Stimulated activated effector memory CD8-positive, alpha-beta T cell treated with anti-CD3 and anti-CD28 coated beads, Interleukin-12 subunit alpha, Interleukin-12 subunit beta, amount 100 ng/mL, for 72 hours (primary cell): ENCODE measurements at regions not wholly inside any gene's neighbourhood (a gene's known extent, or its start where the extent isn't known, plus 50 kb on each side); places are given as distances from the start of the nearest gene placed in this dataset.
"Not testable (repeated sequence)": the region's sequence is repeated elsewhere in the genome, so short reads cannot be mapped to it uniquely, and the experiment has no call there.

Experiments used
- ATAC-seq: fragments of 150-1000 bp; cut with Tn5 transposase; 2 replicates; pipeline ENCODE4 v1.10.0; 2021
- DNase-seq, 2 donors: peaks; one replicate each; pipeline ENCODE4 v3.0.0; 2021 to 2022; ENCODE audit warnings: low spot score in 2 of 2
- H3K27ac Mint-ChIP-seq: one replicate; pipeline ENCODE4 v1.8.0; 2022; ENCODE audit warnings: mild to moderate bottlenecking, mixed read lengths
- H3K36me3 Mint-ChIP-seq: one replicate; pipeline ENCODE4 v1.8.0; 2022; ENCODE audit warnings: mild to moderate bottlenecking, mixed read lengths
- H3K4me1 Mint-ChIP-seq: one replicate; pipeline ENCODE4 v1.8.0; 2022; ENCODE audit warnings: mixed read lengths
- H3K4me3 Mint-ChIP-seq: one replicate; pipeline ENCODE4 v1.8.0; 2022; ENCODE audit warnings: mild to moderate bottlenecking, mixed read lengths
- H3K9me3 Mint-ChIP-seq: one replicate; pipeline ENCODE4 v1.8.0; 2022; ENCODE audit warnings: mixed read lengths

DNA sequence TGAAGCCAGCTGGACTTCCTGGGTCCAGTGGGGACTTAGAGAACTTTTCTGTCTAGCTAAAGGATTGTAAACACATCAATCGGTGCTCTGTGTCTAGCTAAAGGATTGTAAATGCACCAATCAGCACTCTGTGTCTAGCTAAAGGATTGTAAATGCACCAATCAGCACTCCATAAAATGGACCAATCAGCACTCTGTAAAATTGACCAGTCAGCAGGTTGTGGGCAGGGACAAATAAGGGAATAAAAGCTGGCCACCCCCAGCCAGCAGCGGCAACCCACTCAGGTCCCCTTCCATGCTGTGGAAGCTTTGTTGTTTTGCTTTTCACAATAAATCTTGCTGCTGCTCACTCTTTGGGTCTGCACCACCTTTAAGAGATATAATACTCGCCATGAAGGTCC, 622.6 kb downstream of the IPMK start:
- H3K4me1 Mint-ChIP-seq, H3K27ac Mint-ChIP-seq, DNase-seq, ATAC-seq, H3K36me3 Mint-ChIP-seq, H3K4me3 Mint-ChIP-seq: not testable (repeated sequence)
- peaks cover 11% of the 10 kb centered on the region for H3K9me3 Mint-ChIP-seq

DNA sequence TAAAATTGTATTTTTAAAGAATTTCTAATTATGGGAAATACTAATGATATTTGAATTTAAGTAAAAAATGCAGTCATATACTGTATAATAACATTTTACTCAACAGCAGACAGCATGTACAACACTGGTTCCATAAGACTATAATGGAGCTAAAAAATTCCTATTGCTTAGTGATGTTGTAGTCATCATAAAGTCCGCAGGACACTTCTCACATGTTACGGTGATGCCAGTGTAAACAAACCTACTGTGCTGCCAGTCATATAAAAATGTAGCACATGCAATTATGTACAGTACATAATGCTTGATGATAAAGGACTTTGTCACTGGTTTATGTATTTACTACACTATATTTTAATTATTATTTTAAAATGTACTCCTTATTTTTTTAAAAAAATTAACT, 629.3 kb downstream of the IPMK start:
- Mint-ChIP-seq H3K36me3 (no peaks in the 10 kb centered on the region), H3K4me3 (no peak overlapping the region), H3K9me3 (peaks cover 5% of the 10 kb centered on the region), H3K4me1 (no peaks in the 10 kb centered on the region), H3K27ac (no peak overlapping the region)
- DNase-seq, result no peak
- ATAC-seq, result no peak

DNA sequence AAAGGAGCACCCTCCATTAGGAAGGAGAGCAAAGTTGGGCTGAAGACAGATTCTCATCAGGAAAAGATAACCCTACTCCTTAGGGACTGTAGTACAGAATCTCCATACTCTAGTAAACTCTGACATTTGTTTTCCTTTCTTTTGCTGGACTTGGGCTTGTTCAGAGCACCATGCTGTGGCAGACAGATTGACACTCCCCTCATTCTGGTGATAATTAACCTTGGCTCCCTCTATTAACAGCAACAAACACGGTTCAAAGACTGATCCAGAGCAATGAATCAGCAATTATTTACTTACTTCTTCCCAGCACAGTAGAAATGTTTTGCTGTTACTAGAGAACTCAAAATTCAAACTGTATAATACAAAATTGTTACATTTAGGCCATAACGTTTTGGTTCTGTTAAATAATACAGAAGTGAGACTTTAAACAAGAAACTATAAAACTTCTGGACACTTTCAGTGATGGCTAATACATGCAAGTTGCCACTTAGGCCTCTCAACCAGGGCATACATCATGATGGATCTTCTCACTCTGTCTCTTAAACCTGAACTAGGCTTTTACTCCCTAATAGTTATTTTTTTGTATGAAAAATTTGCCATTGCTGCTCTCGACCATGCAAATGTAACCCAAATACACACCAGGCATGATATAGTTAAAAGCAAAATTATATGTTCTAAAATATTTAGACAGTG, 639.0 kb downstream of the IPMK start:
- DNase-seq (no peak), ATAC-seq (no peak)
- Mint-ChIP-seq H3K4me3 (no peak overlapping the region), H3K36me3 (no peaks in the 10 kb centered on the region), H3K9me3 (peaks cover 5% of the 10 kb centered on the region), H3K27ac (no peak overlapping the region), H3K4me1 (no peaks in the 10 kb centered on the region)

- no peaks in the 10 kb centered on the region for H3K36me3 Mint-ChIP-seq
- peaks cover 3% of the 10 kb centered on the region for H3K9me3 Mint-ChIP-seq
- ATAC-seq (no peak), DNase-seq (no peak)
- H3K4me1 Mint-ChIP-seq, result no peaks in the 10 kb centered on the region
- H3K27ac Mint-ChIP-seq, result no peak overlapping the region
- H3K4me3 Mint-ChIP-seq, result no peak overlapping the region
These were observed 640.0 kb downstream of the IPMK start for GRCh38 chr10:57627642-57628178.

- ATAC-seq (no peak), DNase-seq (no peak)
- H3K36me3 Mint-ChIP-seq, result no peaks in the 10 kb centered on the region
- no peak overlapping the region for H3K27ac Mint-ChIP-seq
- H3K9me3 Mint-ChIP-seq, result peaks cover 3% of the 10 kb centered on the region
- no peak overlapping the region for H3K4me3 Mint-ChIP-seq
- H3K4me1 Mint-ChIP-seq, result no peaks in the 10 kb centered on the region
These were observed 642.7 kb downstream of the IPMK start for GRCh38 chr10:57624856-57625592.

DNA sequence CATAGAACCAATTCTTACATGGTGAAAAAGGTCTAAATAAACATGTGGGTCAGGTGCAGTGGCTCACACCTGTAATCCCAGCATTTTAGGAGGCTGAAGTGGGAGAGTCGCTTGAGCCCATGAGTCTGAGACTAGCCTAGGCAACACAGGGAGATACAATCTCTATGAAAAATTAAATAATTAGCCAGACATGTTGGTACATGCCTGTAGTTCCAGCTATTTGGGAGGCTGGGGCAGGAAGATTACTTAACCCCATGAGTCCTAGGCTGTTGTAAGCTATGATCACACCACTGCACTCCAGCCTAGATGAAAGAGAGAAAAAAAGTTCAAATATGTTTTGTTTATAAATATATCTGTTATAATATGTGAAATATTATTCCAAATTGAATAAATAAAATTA, 643.6 kb downstream of the IPMK start:
- Mint-ChIP-seq H3K9me3 (peaks cover 5% of the 10 kb centered on the region), H3K36me3 (no peaks in the 10 kb centered on the region), H3K4me1 (no peaks in the 10 kb centered on the region), H3K4me3 (no peak overlapping the region), H3K27ac (no peak overlapping the region)
- no peak for ATAC-seq
- no peak for DNase-seq

DNA sequence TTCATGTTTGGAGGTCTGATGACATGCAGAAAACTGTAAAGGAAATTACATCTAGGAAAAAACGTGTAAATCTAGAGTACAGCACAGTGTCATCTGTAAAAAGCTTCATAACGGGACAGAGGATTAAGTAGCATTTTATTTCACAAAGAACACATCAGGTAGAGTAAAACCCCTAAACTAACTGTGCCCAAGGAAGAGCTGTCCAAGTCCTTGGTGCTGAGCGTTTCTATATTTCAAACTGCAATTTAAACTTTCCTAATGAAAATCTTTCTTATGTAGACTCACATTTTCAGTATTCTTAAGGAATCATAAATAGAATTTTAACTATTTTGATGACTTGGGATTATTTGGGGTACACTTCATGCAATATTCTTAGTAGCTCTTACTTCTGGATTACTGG, 646.2 kb downstream of the IPMK start:
- Mint-ChIP-seq H3K4me1 (no peaks in the 10 kb centered on the region), H3K4me3 (no peak overlapping the region), H3K36me3 (no peaks in the 10 kb centered on the region), H3K9me3 (peaks cover 5% of the 10 kb centered on the region), H3K27ac (no peak overlapping the region)
- ATAC-seq (no peak), DNase-seq (no peak)

- H3K27ac Mint-ChIP-seq, result no peak overlapping the region
- ATAC-seq, result no peak
- H3K36me3 Mint-ChIP-seq, result no peaks in the 10 kb centered on the region
- H3K9me3 Mint-ChIP-seq, result peaks cover 13% of the 10 kb centered on the region
- H3K4me1 Mint-ChIP-seq, result no peaks in the 10 kb centered on the region
- H3K4me3 Mint-ChIP-seq, result no peak overlapping the region
- DNase-seq, result no peak
These were observed 661.7 kb downstream of the IPMK start for GRCh38 chr10:57605948-57606485.

GRCh38 chr10:57599440-57599839, 668.3 kb downstream of the IPMK start:
- DNase-seq (no peak), ATAC-seq (no peak)
- Mint-ChIP-seq H3K9me3 (peaks cover 17% of the 10 kb centered on the region), H3K27ac (no peak overlapping the region), H3K4me3 (no peak overlapping the region), H3K4me1 (no peaks in the 10 kb centered on the region), H3K36me3 (no peaks in the 10 kb centered on the region)

DNA sequence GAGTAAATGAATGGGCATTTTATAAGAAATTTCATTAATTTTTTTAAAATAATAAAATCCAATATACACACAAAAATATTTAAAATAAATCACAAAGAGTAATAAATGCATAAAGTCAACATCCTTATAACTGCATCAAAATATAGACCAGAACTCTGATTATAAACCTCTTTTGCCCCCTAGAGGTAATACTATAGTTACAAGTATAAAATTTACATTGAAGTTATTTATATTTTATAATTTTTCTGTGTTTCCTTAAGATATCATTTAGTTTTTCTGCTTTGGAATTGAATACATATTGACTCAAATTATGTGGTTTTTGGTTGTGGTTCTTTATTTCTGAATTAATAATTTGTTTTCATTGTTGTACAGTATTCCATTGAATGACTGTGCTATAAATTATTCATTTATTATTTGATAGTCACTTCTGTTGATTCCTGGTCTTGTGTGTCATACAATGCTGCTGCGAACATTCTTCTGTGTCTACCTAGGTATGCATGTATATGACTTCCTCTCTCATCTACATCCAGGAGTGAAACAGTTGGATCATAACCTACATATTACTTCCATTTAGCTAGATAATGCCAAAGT, 673.6 kb downstream of the IPMK start:
- Mint-ChIP-seq H3K4me1 (no peaks in the 10 kb centered on the region), H3K27ac (no peak overlapping the region), H3K9me3 (peaks cover 12% of the 10 kb centered on the region), H3K4me3 (no peak overlapping the region), H3K36me3 (no peaks in the 10 kb centered on the region)
- DNase-seq (no peak), ATAC-seq (no peak)

DNA sequence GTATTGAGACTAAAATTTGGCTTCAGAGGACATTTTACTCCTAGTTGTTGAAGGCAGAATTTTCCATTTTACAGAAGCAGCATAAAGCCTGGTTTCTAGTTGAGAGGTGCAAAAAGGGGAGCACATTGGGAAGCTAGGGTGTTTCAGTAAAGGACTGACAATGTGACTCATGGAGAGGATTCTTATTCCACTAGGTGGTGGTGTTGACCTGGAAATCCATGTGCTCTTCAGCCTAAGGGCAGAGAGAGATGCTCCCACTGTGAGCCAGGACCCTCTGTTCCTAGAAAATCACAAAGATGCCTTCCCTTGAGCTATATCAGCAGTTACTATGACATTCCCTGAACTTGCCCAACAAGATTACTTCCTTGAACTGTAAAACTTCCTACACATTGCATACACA, 687.8 kb downstream of the IPMK start:
- H3K36me3 Mint-ChIP-seq, result no peaks in the 10 kb centered on the region

DNA sequence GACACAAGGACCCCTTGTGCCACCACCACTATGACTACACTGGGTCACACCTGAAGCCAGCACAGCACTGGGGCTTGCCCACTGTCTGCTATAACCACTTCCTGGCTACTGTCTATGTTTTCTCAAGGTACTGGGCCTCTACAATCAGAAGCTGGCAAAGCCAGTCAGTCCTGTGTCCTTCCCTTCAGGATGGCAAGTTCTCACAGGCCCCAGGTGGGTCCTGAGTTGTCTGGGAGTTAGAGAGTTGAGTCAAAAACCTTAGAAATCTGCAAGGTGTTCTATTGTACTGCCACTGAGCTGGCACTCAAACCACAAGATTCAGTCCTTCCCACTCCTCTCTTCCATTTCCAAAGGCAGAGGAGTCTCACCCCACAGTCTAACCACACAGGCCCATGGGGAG, 705.5 kb downstream of the IPMK start:
- no peak overlapping the region for H3K4me3 Mint-ChIP-seq
- no peaks in the 10 kb centered on the region for H3K36me3 Mint-ChIP-seq
- DNase-seq (no peak), ATAC-seq (no peak)
- no peaks in the 10 kb centered on the region for H3K4me1 Mint-ChIP-seq
- H3K27ac Mint-ChIP-seq, result no peak overlapping the region
- H3K9me3 Mint-ChIP-seq, result peaks cover 17% of the 10 kb centered on the region

More for the DNA sequence above, 687.8 kb downstream of the IPMK start:
- Mint-ChIP-seq H3K9me3 (peaks cover 10% of the 10 kb centered on the region), H3K27ac (no peak overlapping the region), H3K4me1 (no peaks in the 10 kb centered on the region), H3K4me3 (no peak overlapping the region)
- no peak for DNase-seq
- no peak for ATAC-seq

- H3K36me3 Mint-ChIP-seq, H3K27ac Mint-ChIP-seq, ATAC-seq, H3K4me3 Mint-ChIP-seq, H3K4me1 Mint-ChIP-seq, DNase-seq: not testable (repeated sequence)
- H3K9me3 Mint-ChIP-seq, result peaks cover 17% of the 10 kb centered on the region
These were observed 715.9 kb downstream of the IPMK start for GRCh38 chr10:57551774-57552173.

DNA sequence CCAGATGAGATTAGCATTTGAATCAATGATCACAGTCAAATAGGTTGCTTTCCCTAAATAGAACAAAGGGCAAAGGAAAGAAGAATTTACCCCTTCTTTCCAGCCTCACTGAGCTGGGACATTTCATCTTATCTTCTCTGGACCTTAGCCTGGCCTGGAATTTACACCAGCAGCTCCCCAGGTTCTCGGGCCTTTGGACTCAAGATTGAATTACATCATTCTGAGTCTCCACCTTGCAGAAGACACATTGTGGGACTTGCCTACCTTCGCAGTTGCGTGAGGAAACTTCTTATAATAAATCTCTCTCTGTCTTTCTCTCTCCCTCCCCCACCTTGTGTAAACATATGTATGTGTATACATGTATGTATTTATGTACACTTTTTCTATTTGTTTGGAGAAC, 732.4 kb downstream of the IPMK start:
- H3K27ac Mint-ChIP-seq, result no peak overlapping the region
- ATAC-seq, result no peak
- no peak for DNase-seq
- H3K4me1 Mint-ChIP-seq, result no peaks in the 10 kb centered on the region
- no peak overlapping the region for H3K4me3 Mint-ChIP-seq
- H3K9me3 Mint-ChIP-seq, result peaks cover 4% of the 10 kb centered on the region
- no peaks in the 10 kb centered on the region for H3K36me3 Mint-ChIP-seq

DNA sequence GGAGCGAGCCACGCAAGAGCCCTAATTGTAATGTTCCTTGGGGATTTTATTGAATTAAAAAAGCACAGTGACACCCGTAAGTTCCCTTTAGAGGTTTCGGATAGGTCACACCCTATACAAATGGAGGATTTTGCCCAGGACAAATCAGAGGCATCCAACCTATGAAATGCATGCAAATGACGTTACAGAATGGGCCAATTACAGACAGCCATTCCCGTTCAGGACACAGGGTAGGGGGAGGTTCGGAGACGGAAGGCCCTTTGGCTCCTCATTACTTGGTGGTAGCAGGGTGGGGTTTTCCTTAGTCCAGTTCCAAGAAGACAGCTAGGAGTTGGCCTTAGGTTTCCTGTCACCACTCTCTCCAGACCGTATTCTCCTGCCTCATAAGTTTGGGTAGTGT, 754.1 kb downstream of the IPMK start:
- H3K9me3 Mint-ChIP-seq, result peaks cover 6% of the 10 kb centered on the region
- no peak for ATAC-seq
- DNase-seq, result no peak
- no peak overlapping the region for H3K27ac Mint-ChIP-seq
- H3K4me1 Mint-ChIP-seq, result no peaks in the 10 kb centered on the region
- H3K36me3 Mint-ChIP-seq, result no peaks in the 10 kb centered on the region
- H3K4me3 Mint-ChIP-seq, result no peak overlapping the region
